GM23338 (cell line): ENCODE measurements at regions not wholly inside any gene's neighbourhood (a gene's known extent, or its start where the extent isn't known, plus 50 kb on each side); places are given as distances from the start of the nearest gene placed in this dataset.

Experiments
- ATAC-seq: fragments of 200-7000 bp; cut with Tn5 transposase; 3 replicates; pipeline ENCODE4 v1.9.1; 2020
- DNase-seq: peaks from one replicate; pipeline ENCODE4 v3.0.0-alpha.2; 2015; ENCODE audit warnings: low spot score
- H2AFZ ChIP-seq: fragments of 200-600 bp; sonication (generic); 2 replicates; pipeline ENCODE4 v1.8.0; 2016; ENCODE audit warnings: antibody characterized with exemption, mild to moderate bottlenecking, moderate library complexity
- H3F3A ChIP-seq: fragments of 200-600 bp; sonication (generic); replicated peaks from 2 replicates; pipeline ENCODE4 v1.8.0; 2017; ENCODE audit warnings: antibody characterized with exemption, mixed run types, low read depth
- H3K27ac ChIP-seq: fragments of 200-600 bp; sonication (generic); 2 replicates; pipeline ENCODE4 v1.6.1; 2016; ENCODE audit warnings: low read depth
- H3K27me3 ChIP-seq: fragments of 200-600 bp; sonication (generic); 2 replicates; pipeline ENCODE4 v1.8.0; 2016; ENCODE audit warnings: mild to moderate bottlenecking, mixed run types, moderate library complexity; ENCODE audit not compliant: insufficient read depth
- H3K36me3 ChIP-seq: fragments of 200-600 bp; sonication (generic); 2 replicates; pipeline ENCODE4 v1.8.0; 2016; ENCODE audit warnings: mild to moderate bottlenecking; ENCODE audit not compliant: insufficient read depth
- H3K4me1 ChIP-seq: fragments of 200-600 bp; sonication (generic); 2 replicates; pipeline ENCODE4 v1.8.0; 2016; ENCODE audit warnings: mild to moderate bottlenecking, moderate library complexity; ENCODE audit not compliant: insufficient read depth
- H3K4me2 ChIP-seq: fragments of 200-600 bp; sonication (generic); 2 replicates; pipeline ENCODE4 v1.7.1; 2017; ENCODE audit warnings: mixed run types
- H3K4me3 ChIP-seq: fragments of 200-600 bp; sonication (generic); 2 replicates; pipeline ENCODE4 v1.6.1; 2016; ENCODE audit warnings: mixed run types
- H3K79me2 ChIP-seq: fragments of 200-600 bp; sonication (generic); replicated peaks from 2 replicates; pipeline ENCODE4 v1.8.0; 2017; ENCODE audit warnings: mild to moderate bottlenecking; ENCODE audit not compliant: insufficient read depth
- H3K9me2 ChIP-seq: fragments of 200-600 bp; sonication (generic); 2 replicates; pipeline ENCODE4 v1.8.0; 2017; ENCODE audit not compliant: insufficient read depth
- H4K20me1 ChIP-seq: fragments of 200-600 bp; sonication (generic); replicated peaks from 2 replicates; pipeline ENCODE4 v1.8.0; 2017; ENCODE audit warnings: mild to moderate bottlenecking; ENCODE audit not compliant: insufficient read depth
- H3K27ac Mint-ChIP-seq: 2 replicates; pipeline ENCODE4 v1.8.0; 2020; ENCODE audit warnings: inconsistent platforms, mild to moderate bottlenecking, moderate library complexity, mixed read lengths
- H3K27me3 Mint-ChIP-seq: 3 replicates; pipeline ENCODE4 v1.8.0; 2022; ENCODE audit warnings: low read depth, mild to moderate bottlenecking, moderate library complexity, mixed read lengths, inconsistent platforms; ENCODE audit not compliant: insufficient read depth, poor library complexity
- H3K36me3 Mint-ChIP-seq: 3 replicates; pipeline ENCODE4 v1.8.0; 2021; ENCODE audit warnings: low read depth, mild to moderate bottlenecking, inconsistent platforms, moderate library complexity, mixed read lengths
- H3K4me1 Mint-ChIP-seq: 3 replicates; pipeline ENCODE4 v1.8.0; 2020; ENCODE audit warnings: mild to moderate bottlenecking, inconsistent platforms, mixed read lengths
- H3K4me3 Mint-ChIP-seq: 3 replicates; pipeline ENCODE4 v1.8.0; 2021; ENCODE audit warnings: moderate library complexity, mild to moderate bottlenecking, inconsistent platforms, mixed read lengths
- H3K9me3 Mint-ChIP-seq: 3 replicates; pipeline ENCODE4 v1.8.0; 2020; ENCODE audit warnings: moderate library complexity, mild to moderate bottlenecking, inconsistent platforms, mixed read lengths
- CREB1 ChIP-seq: fragments of 250-450 bp; sonication (Bioruptor Pico); IDR thresholded peaks from 2 replicates; pipeline ENCODE4 v1.5.0; 2020; ENCODE audit warnings: low read depth, mild to moderate bottlenecking, moderate library complexity
- CTCF ChIP-seq, 2 experiments: fragments of 200-600 bp in 1 of 2; sonication (generic) in 1 of 2; conservative IDR thresholded peaks; 2 replicates each; pipeline versions ENCODE4 v1.5.1 to v1.6.1; 2016 to 2017; ENCODE audit warnings: antibody characterized with exemption in 2 of 2, low read depth in 2 of 2, mild to moderate bottlenecking in 2 of 2, moderate library complexity in 1 of 2
- ETS1 ChIP-seq: IDR thresholded peaks from 2 replicates; pipeline ENCODE4 v1.6.1; 2016; ENCODE audit warnings: antibody characterized with exemption
- EZH2 ChIP-seq: fragments of 200-600 bp; sonication (generic); IDR thresholded peaks from one replicate; pipeline ENCODE4 v1.8.0; 2017; ENCODE audit warnings: antibody characterized with exemption, mild to moderate bottlenecking, low read depth; ENCODE audit not compliant: unreplicated experiment
- EZH2phosphoT487 ChIP-seq: fragments of 200-600 bp; sonication (generic); IDR thresholded peaks from one replicate; pipeline ENCODE4 v1.8.1; 2018; ENCODE audit warnings: antibody characterized with exemption; ENCODE audit not compliant: unreplicated experiment
- JUNB ChIP-seq: IDR thresholded peaks from one replicate; pipeline ENCODE4 v1.6.1; 2016; ENCODE audit warnings: antibody characterized with exemption; ENCODE audit not compliant: unreplicated experiment
- NANOG ChIP-seq: IDR thresholded peaks from 2 replicates; pipeline ENCODE4 v1.6.1; 2016; ENCODE audit warnings: antibody characterized with exemption, borderline replicate concordance
- POLR2AphosphoS5 ChIP-seq: IDR thresholded peaks from 2 replicates; pipeline ENCODE4 v1.6.1; 2016; ENCODE audit warnings: antibody characterized with exemption, low read depth
- REST ChIP-seq: IDR thresholded peaks from one replicate; pipeline ENCODE4 v1.6.1; 2018; ENCODE audit warnings: antibody characterized with exemption; ENCODE audit not compliant: unreplicated experiment
- STAT1 ChIP-seq: IDR thresholded peaks from one replicate; pipeline ENCODE4 v1.6.1; 2016; ENCODE audit warnings: antibody characterized with exemption; ENCODE audit not compliant: unreplicated experiment
- ZNF114 ChIP-seq: fragments of 250-450 bp; sonication (Bioruptor Pico); IDR thresholded peaks from 2 replicates; pipeline ENCODE4 v1.5.0; 2020; ENCODE audit warnings: mild to moderate bottlenecking, moderate library complexity
- ZNF331 ChIP-seq: fragments of 250-450 bp; sonication (Bioruptor Pico); IDR thresholded peaks from 2 replicates; pipeline ENCODE4 v1.5.0; 2020; ENCODE audit warnings: low read depth, mild to moderate bottlenecking, moderate library complexity
- ZNF462 ChIP-seq: fragments of 250-450 bp; sonication (Bioruptor Pico); IDR thresholded peaks from 2 replicates; pipeline ENCODE4 v1.5.0; 2020; ENCODE audit warnings: mild to moderate bottlenecking, moderate library complexity

- TF ChIP-seq ZNF331 (CRISPR knock-in tag) (no peak), CREB1 (CRISPR knock-in tag) (no peak), EZH2 (no peak), ETS1 (no peak), CTCF (conservative IDR thresholded peaks at IDR 0.05; ENCODE audit: low read depth in 2 of 2) (no peak), ZNF114 (no peak), REST (no peak), POLR2AphosphoS5 (no peak), JUNB (no peak), ZNF462 (no peak), STAT1 (no peak), EZH2phosphoT487 (no peak), NANOG (no peak)
- H3K27me3 Mint-ChIP-seq = no peaks in the 10 kb centered on the region
- Histone ChIP-seq H3K4me1 (no peaks in the 10 kb centered on the region), H3K4me2 (no peak overlapping the region), H3K36me3 (no peaks in the 10 kb centered on the region), H3K9me2 (no peaks in the 10 kb centered on the region), H3K4me3 (no peak overlapping the region), H3F3A (no peaks in the 10 kb centered on the region), H3K27me3 (no peaks in the 10 kb centered on the region), H3K27ac (no peak overlapping the region), H2AFZ (no peak overlapping the region), H4K20me1 (no peaks in the 10 kb centered on the region), H3K79me2 (no peaks in the 10 kb centered on the region)
- no peaks in the 10 kb centered on the region for H3K36me3 Mint-ChIP-seq
- no peaks in the 10 kb centered on the region for H3K9me3 Mint-ChIP-seq
- H3K27ac Mint-ChIP-seq = no peak overlapping the region
- no peak overlapping the region for H3K4me3 Mint-ChIP-seq
- ATAC-seq (no peak), DNase-seq (no peak)
- H3K4me1 Mint-ChIP-seq = no peaks in the 10 kb centered on the region
These were observed 64.4 kb upstream of the PRICKLE2 start for GRCh38 chr3:64289622-64290021.
